Esophagus muscularis mucosa (tissue), 4 donors: ENCODE measurements at regions not wholly inside any gene's neighbourhood (a gene's known extent, or its start where the extent isn't known, plus 50 kb on each side); places are given as distances from the start of the nearest gene placed in this dataset.

Source experiments
- DNase-seq: peaks from one replicate; pipeline ENCODE4 v3.0.0-alpha.2; 2017; ENCODE audit errors: extremely low spot score
- H3K27ac ChIP-seq, 4 donors: fragments of 200-600 bp; sonication (generic); replicated peaks in 1 of 4; 1 replicate in 3 of 4; 2 replicates in 1 of 4; pipeline ENCODE4 v1.5.1; 2016 to 2019; ENCODE audit warnings: mild to moderate bottlenecking in 1 of 4
- H3K27me3 ChIP-seq, 4 donors: fragments of 200-600 bp; sonication (generic); one replicate each; pipeline versions ENCODE4 v1.5.1 to v1.6.0; 2016 to 2019
- H3K36me3 ChIP-seq, 4 donors: fragments of 200-600 bp; sonication (generic); one replicate each; pipeline ENCODE4 v1.5.1; 2016 to 2019
- H3K4me1 ChIP-seq, 4 donors: fragments of 200-600 bp; sonication (generic); one replicate each; pipeline ENCODE4 v1.5.1; 2016 to 2019
- H3K4me3 ChIP-seq, 4 donors: fragments of 200-600 bp; sonication (generic); 1 replicate in 2 of 4; 2 replicates in 2 of 4; pipeline ENCODE4 v1.5.1; 2016 to 2019; ENCODE audit warnings: mild to moderate bottlenecking in 4 of 4, moderate library complexity in 1 of 4
- H3K9me3 ChIP-seq, 4 donors: fragments of 200-600 bp; sonication (generic); 1 replicate in 3 of 4; 2 replicates in 1 of 4; pipeline ENCODE4 v1.5.1; 2016 to 2019
- EP300 ChIP-seq: sonication (generic); formaldehyde crosslinking; IDR thresholded peaks from one replicate; pipeline ENCODE4 v1.6.1; 2017; ENCODE audit warnings: antibody characterized with exemption
- POLR2A ChIP-seq: fragments of 450-650 bp; IDR thresholded peaks from one replicate; pipeline ENCODE4 v1.6.1; 2017; ENCODE audit warnings: antibody characterized with exemption, moderate library complexity, mild to moderate bottlenecking, low read depth
- POLR2AphosphoS5 ChIP-seq, 2 donors: sonication (generic); formaldehyde crosslinking; IDR thresholded peaks; one replicate each; pipeline ENCODE4 v1.6.1; 2017; ENCODE audit warnings: antibody characterized with exemption in 2 of 2
- WGBS: methylation state at CpG from one replicate; pipeline ENCODE4 v1.1.5; 2018; 5-methylcytosine and 5-hydroxymethylcytosine counted together
- intact Hi-C: fragments of 100-400 bp; cut with DNase I; formaldehyde crosslinking; loops from one replicate; pipeline ENCODE4 v1.15.1; 2023
- TF ChIP-seq, protein P1 (sequence below), 3 experiments: fragments of 200-600 bp in 2 of 3; fragments of 450-650 bp in 1 of 3; sonication (generic) in 2 of 3; IDR thresholded peaks; one replicate each; pipeline ENCODE4 v1.5.1; 2017 to 2019; ENCODE audit warnings: antibody characterized with exemption in 3 of 3, mild to moderate bottlenecking in 2 of 3, moderate library complexity in 1 of 3

- Histone ChIP-seq H3K27me3 (no peaks in the 10 kb centered on the region), H3K4me1 (no peaks in the 10 kb centered on the region), H3K36me3 (no peaks in the 10 kb centered on the region), H3K27ac (no peak overlapping the region), H3K9me3 (no peaks in the 10 kb centered on the region), H3K4me3 (no peak overlapping the region)
- no peak for DNase-seq
- TF ChIP-seq, protein P1, sequence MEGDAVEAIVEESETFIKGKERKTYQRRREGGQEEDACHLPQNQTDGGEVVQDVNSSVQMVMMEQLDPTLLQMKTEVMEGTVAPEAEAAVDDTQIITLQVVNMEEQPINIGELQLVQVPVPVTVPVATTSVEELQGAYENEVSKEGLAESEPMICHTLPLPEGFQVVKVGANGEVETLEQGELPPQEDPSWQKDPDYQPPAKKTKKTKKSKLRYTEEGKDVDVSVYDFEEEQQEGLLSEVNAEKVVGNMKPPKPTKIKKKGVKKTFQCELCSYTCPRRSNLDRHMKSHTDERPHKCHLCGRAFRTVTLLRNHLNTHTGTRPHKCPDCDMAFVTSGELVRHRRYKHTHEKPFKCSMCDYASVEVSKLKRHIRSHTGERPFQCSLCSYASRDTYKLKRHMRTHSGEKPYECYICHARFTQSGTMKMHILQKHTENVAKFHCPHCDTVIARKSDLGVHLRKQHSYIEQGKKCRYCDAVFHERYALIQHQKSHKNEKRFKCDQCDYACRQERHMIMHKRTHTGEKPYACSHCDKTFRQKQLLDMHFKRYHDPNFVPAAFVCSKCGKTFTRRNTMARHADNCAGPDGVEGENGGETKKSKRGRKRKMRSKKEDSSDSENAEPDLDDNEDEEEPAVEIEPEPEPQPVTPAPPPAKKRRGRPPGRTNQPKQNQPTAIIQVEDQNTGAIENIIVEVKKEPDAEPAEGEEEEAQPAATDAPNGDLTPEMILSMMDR (IDR thresholded peaks at IDR 0.05), result no peak
- TF ChIP-seq EP300 (no peak), POLR2AphosphoS5 (IDR thresholded peaks at IDR 0.05) (no peak), POLR2A (no peak)
- intact Hi-C loops, result no loop called here
- WGBS, result 62% methylated on average over 4 of the region's 4 CpGs
These were observed 159.2 kb upstream of the FAM241A start for GRCh38 chr4:111986095-111986494.

DNA sequence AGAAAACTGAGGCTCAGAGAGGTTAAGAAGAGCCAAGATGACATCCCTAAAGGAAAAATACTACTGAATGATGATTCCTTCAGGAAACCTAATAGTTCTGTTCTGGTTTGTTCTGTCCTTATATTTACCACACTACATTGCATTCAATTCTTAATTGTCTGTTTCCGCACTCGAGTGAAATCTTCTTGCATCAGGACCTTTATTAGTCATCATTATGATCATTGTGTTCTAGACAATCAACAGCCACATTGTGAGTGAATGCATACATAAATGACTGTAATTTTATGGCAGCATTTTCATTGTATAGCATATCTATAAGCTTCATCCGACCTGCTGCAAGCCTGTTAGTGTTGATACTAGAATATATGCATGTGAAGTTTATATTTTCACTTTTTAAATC is 156.7 kb upstream of the FAM241A start:
- Histone ChIP-seq H3K4me1 (no peaks in the 10 kb centered on the region), H3K36me3 (no peaks in the 10 kb centered on the region), H3K27ac (no peak overlapping the region), H3K27me3 (no peaks in the 10 kb centered on the region), H3K4me3 (no peak overlapping the region), H3K9me3 (no peaks in the 10 kb centered on the region)
- intact Hi-C loops, result no loop called here
- TF ChIP-seq POLR2A, result no peak
- no peak for TF ChIP-seq POLR2AphosphoS5 (IDR thresholded peaks at IDR 0.05)
- TF ChIP-seq, protein P1 (IDR thresholded peaks at IDR 0.05), result no peak
- no peak for TF ChIP-seq EP300
- 82% methylated on average over 3 of the region's 3 CpGs for WGBS
- no peak for DNase-seq

GRCh38 chr4:111989817-111990216 is 155.4 kb upstream of the FAM241A start:
- Histone ChIP-seq H3K36me3 (no peaks in the 10 kb centered on the region), H3K4me3 (no peak overlapping the region), H3K9me3 (no peaks in the 10 kb centered on the region), H3K27ac (no peak overlapping the region), H3K27me3 (no peaks in the 10 kb centered on the region), H3K4me1 (no peaks in the 10 kb centered on the region)
- DNase-seq, result no peak
- 71% methylated on average over 1 of the region's 1 CpG for WGBS
- intact Hi-C loops, result no loop called here
- TF ChIP-seq, protein P1 (IDR thresholded peaks at IDR 0.05), result no peak
- no peak for TF ChIP-seq POLR2AphosphoS5 (IDR thresholded peaks at IDR 0.05)
- TF ChIP-seq POLR2A, result no peak
- no peak for TF ChIP-seq EP300

DNA sequence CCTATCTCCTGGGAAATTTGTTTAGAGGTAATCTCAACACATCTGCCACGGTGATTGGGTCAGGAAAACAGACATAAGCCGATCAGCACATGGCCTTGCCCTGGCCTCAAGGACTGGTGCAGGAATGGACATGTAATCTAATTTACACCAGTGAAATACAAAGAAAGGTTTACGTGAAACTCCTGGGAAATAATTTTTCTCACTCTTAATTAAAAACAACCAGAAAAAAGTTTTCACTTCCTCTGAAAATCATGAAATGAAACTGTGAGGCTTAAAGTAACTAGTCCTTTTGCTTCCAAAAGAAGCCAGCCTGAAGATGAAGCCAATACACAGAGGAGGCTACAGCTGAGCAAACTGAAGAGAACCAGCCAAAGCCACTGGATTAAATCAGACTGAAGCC is 154.1 kb upstream of the FAM241A start:
- 54% methylated on average over 3 of the region's 3 CpGs for WGBS
- H3K36me3 ChIP-seq, result no peaks in the 10 kb centered on the region
- intact Hi-C loops, result no loop called here
- no peak for DNase-seq
- no peaks in the 10 kb centered on the region for H3K4me1 ChIP-seq
- TF ChIP-seq EP300 (no peak), POLR2A (no peak), POLR2AphosphoS5 (IDR thresholded peaks at IDR 0.05) (no peak)
- TF ChIP-seq, protein P1 (IDR thresholded peaks at IDR 0.05), result no peak
- H3K4me3 ChIP-seq, result no peak overlapping the region
- H3K27me3 ChIP-seq, result no peaks in the 10 kb centered on the region
- no peaks in the 10 kb centered on the region for H3K9me3 ChIP-seq
- no peak overlapping the region for H3K27ac ChIP-seq

DNA sequence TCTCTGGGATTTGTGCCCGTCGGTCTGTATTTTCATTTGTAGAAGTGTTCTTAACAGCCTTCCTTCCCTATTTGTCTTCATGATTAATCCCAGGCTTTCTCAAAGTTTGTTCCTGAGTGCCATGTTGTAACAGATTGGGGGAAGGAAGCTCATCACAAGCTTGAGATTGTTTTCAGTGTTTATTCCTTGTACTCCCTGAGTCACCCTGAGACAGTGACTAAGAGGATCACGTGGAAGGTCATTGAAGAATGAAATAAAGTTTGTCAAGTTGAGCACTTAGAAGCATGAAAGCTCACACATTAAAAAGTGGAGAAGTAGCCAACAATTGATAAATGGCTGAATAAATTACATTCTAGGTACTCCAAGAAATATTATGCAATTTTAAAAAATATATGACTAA is 153.5 kb upstream of the FAM241A start:
- no peak for DNase-seq
- H3K36me3 ChIP-seq, result no peaks in the 10 kb centered on the region
- H3K27me3 ChIP-seq, result no peaks in the 10 kb centered on the region
- H3K4me1 ChIP-seq, result no peaks in the 10 kb centered on the region
- intact Hi-C loops, result no loop called here
- no peak overlapping the region for H3K4me3 ChIP-seq
- no peaks in the 10 kb centered on the region for H3K9me3 ChIP-seq
- 53% methylated on average over 3 of the region's 3 CpGs for WGBS
- H3K27ac ChIP-seq, result no peak overlapping the region
- TF ChIP-seq POLR2A, result no peak
- TF ChIP-seq, protein P1 (IDR thresholded peaks at IDR 0.05), result no peak
- no peak for TF ChIP-seq EP300
- TF ChIP-seq POLR2AphosphoS5 (IDR thresholded peaks at IDR 0.05), result no peak
